ENCODE measurements at regions not wholly inside any gene's neighbourhood (a gene's known extent, or its start where the extent isn't known, plus 50 kb on each side); places are given as distances from the start of the nearest gene placed in this dataset.
A peak's percentile ranks its signal among the peaks of the same experiment; 100 is the strongest.

- DNase-seq (ENCODE audit: low read depth): no peak
Observed at GRCh38 chr4:136302566-136302965, 1229.7 kb downstream of the PCDH18 start.

- no peak for DNase-seq (ENCODE audit: low read depth)
Observed at GRCh38 chr4:136301749-136302495, 1230.4 kb downstream of the PCDH18 start.

- no peak for DNase-seq (ENCODE audit: low read depth)
Observed at GRCh38 chr4:136283977-136284376, 1248.3 kb downstream of the PCDH18 start.

- no peak for DNase-seq (ENCODE audit: low read depth)
Observed at GRCh38 chr4:136281889-136282288, 1250.4 kb downstream of the PCDH18 start.

- no peak for DNase-seq (ENCODE audit: low read depth)
Observed at GRCh38 chr4:136281307-136281706, 1251.0 kb downstream of the PCDH18 start.

DNA sequence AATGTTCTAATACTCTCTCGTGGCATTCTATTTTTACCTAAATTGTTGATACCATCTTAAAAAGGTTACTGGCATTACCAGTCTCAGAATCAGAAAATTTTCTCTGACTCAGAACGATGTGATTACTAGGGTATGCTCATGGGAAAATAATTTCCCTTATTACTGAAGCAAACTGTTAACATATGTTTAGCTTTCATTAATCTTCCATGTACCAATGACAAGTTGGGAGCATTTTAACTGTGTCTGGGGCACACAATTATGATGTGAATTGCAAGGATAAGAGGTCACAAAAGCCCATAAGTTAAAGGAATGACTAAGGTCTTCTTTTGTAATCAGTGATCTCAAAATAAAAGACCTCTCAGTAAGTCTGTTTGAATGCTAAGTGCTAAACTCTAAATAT lies 1254.6 kb downstream of the PCDH18 start:
- DNase-seq (ENCODE audit: low read depth): no peak

GRCh38 chr4:136246876-136247275 lies 1285.4 kb downstream of the PCDH18 start:
- no peak for DNase-seq (ENCODE audit: low read depth)

DNA sequence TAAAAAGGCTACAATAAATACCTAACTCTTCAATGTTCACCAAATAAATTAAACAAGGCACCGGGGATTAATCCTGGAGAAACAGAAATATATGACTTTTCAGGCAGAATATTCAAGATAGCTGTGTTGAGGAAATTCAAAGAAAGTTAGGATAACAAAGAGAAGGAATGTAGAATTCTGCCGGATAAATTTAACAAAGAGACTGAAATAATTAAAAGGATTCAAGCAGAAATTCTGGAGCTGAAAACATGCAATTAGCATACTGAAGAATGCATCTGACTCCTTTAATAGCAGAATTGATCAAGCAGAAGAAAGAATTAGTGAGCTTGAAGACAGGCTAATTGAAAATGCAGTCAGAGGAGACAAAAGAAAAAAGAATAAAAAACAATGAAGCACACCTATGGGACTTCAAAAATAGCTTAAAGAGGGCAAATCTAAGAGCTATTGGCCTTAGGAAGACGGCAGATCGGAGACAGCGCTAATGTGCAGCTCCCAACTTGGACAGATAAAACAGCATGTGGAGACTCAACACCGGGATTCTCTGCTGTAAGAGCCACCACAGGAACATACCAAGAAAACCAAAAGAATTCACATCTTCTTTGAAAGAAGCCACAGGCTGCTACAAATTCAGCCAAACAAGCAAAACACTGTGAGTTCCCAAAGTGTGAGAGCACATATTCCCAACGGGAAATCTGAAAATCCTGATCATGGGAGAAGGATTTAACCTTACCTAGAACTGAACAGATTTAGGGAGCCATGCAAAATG lies 1290.9 kb downstream of the PCDH18 start:
- DNase-seq (ENCODE audit: low read depth): peak; percentile 1

DNA sequence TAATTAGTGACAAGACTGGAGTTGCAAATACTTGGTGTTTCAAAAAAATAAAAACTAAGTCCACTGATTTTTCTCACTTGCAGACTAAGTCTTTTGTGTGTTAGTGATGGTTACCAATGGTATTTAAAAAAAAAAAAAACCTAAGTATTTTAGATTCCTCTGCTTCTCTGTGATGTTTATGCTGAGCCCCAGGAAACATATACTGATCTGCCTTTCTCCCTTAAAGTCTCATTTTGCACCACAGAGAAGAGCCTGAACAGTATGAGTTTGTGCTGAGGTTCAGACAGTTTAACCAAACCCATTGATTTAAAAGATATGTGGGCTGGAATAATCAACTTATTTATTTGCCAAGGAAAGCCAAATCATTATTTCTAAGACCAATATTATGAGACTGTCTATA lies 1305.0 kb downstream of the PCDH18 start:
- no peak for DNase-seq (ENCODE audit: low read depth)

DNA sequence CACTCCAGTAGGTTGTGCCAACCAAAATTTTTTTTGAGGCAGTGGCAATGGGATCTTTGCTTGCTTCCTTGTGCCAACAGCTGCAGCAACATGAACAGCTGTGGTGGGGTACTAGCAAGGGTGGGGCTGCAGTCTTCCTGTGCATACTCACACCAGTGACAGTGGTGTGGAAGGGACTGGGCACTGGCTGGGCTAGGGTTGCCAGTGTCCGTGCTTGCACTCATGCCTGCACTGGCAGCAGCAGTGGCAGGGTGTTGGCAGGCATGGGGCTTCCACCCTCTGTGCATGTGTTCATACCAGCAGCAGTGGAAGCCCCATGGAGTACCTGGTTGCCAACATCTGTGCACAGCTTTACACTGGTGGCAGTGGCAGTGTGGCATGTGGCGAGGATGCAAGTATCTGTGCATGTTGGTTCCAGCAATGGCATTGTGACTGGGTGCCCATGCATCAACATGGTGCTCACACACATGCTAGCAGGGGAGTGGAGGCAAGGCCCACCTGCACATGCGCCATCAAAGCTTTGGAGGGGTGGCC lies 1312.6 kb downstream of the PCDH18 start:
- no peak for DNase-seq (ENCODE audit: low read depth)

DNA sequence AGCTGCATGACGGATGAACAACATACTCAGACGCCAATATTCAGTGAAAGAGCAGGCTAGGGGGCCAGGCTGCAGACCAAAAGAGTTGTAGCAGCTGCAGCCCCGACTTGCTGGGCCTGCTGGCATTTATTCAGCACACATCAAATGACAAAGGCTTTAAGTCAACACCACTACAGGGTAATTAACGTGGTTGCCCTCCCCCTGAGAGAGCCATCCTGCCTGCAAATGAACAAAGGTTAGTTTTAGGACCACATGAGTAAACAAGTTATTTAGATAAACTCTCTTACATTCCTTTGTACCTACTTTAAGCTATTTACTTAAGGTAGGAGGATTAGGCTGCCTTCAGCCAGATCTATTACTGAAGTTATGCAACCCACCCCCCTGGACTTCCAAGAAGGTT lies 1329.1 kb downstream of the PCDH18 start:
- DNase-seq (ENCODE audit: low read depth): no peak

DNA sequence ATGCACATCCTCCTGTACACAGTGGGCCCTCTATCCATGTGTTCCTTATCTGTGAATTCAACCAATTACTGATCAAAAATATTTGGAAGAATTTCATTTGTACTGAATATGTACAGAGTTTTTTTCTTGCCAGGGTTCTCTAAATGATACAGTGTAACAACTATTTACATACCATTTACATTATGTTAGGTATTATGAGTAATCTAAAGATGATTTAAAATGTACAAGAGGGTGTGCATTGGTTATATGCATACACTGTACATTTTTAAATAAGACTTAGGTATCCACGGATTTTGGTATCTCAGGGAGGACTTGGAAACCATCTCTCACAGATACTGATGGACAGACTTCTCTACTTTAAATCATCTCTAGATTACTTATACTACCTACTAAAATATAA lies 1333.9 kb downstream of the PCDH18 start:
- DNase-seq (ENCODE audit: low read depth): no peak

DNA sequence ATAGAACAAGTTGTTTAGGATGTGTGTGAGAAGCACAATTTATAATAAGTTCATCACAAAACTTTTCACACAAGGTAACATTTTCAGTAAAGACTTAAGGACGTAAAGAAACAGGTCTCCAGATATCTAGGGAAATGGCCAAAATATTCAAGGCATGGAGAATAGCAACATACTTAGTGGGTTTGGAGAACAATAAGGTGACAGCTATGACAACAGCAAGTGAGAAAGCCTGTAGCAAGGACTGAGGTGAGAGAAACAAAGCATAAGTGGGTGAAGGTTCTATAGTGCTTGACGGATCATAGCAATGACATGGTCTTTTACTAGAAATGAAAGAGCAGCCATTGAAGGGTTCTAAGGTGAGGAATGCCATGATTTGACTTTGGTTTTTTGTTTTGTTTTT lies 1337.3 kb downstream of the PCDH18 start:
- DNase-seq (ENCODE audit: low read depth): no peak

- no peak for DNase-seq (ENCODE audit: low read depth)
Observed at GRCh38 chr4:136186650-136187049, 1345.6 kb downstream of the PCDH18 start.

DNA sequence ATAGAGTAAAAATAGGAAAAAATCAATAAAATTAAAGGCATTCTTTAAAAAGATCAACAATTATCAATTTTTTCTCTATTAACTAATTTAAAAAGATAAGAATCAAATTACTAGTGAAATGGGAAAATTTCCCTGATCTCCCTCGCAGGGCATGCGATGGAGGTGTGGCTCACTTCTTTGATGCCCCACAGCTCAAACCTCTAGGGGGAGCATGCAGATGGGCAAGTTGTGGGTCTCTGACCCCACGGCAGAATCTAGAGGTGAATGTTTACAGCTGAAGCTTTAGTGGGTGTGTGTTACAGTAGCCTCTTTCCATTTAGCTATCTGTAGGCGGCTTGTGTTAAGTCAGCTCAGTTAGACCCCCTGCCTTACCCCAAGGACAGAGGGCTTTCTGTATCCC lies 1348.8 kb downstream of the PCDH18 start:
- DNase-seq (ENCODE audit: low read depth): no peak

- no peak for DNase-seq (ENCODE audit: low read depth)
Observed at GRCh38 chr4:136156947-136157346, 1375.3 kb downstream of the PCDH18 start.

DNA sequence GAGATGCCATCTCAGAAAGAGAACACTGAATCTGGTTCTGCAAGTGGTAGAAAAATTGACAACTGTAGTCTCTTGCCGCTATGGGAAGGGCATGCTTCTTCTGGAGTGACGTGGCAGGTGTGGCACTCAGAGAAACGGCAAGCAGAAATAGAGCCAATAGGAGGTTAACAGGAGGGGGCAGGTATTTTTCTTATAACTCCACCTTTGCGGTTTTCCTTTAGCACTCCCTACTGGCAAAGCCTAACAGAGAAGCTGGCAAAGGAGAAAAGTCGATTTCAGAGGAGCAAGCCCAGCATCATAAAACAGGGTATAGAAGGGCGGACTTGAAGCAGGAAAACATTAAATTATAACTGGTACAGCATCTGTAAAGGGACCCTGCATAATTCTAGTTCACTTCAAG lies 1382.2 kb downstream of the PCDH18 start:
- no peak for DNase-seq (ENCODE audit: low read depth)

GRCh38 chr4:136136601-136137000 lies 1395.7 kb downstream of the PCDH18 start:
- no peak for DNase-seq (ENCODE audit: low read depth)

DNA sequence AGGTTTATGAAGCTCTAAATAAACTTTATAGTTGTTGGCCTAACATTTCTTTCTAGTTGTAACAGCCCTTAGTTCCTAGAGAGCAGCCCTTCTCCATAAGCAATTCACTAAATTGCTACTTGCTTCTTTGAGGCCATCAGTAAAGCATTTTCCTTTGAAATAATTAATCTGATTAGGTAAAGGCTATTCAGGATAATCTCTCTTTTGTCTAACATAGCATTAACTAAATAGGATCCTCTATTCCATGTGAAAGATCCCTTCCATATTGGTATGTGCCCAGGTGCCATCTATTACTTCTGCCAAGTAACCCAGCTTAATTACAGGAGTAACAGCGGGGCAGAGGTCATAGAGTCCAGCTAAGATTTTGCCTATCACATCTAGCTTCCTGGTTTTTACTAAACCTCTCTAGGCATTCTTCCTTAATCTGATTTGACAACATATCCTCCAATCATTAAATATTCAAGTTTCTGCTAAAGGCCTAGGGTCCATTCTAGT lies 1408.0 kb downstream of the PCDH18 start:
- no peak for DNase-seq (ENCODE audit: low read depth)

DNA sequence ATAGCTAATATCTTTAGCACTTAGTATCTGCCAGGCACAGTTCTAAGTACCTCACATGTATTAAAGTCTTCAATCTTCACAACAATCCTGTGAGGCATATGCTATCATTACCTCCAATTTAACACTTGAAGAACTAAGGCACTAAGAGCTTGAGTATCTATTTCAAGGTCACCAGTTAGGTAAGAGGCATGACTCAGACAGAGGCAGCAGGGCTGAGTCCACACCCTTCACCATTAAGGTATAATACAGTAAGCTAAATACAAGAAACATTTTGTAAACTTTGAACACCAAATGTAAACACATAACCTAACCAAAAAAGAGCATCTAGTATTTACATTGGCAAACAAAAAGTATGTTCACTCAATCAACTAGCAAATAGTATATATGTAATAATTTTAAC lies 1410.9 kb downstream of the PCDH18 start:
- DNase-seq (ENCODE audit: low read depth): no peak

DNA sequence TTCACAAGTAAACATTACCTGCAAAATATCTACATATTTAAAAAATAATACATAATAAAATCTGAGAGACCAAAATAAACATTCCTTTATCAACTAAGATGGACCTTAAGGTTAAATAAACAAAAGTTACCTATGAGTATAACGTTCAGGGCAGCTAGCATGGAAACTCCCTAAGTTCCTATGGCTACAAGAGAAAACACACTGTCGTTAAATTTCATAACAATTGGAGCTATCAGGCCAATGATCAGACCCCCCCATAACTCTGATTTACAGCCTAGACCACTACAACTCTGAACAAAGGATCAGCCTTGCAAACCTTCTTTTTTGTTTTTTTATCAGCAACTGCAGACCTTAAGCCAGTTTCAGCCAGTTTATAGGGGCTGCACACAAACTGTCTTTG lies 1418.4 kb downstream of the PCDH18 start:
- no peak for DNase-seq (ENCODE audit: low read depth)

- no peak for DNase-seq (ENCODE audit: low read depth)
Observed at GRCh38 chr4:136112116-136112515, 1420.2 kb downstream of the PCDH18 start.

DNA sequence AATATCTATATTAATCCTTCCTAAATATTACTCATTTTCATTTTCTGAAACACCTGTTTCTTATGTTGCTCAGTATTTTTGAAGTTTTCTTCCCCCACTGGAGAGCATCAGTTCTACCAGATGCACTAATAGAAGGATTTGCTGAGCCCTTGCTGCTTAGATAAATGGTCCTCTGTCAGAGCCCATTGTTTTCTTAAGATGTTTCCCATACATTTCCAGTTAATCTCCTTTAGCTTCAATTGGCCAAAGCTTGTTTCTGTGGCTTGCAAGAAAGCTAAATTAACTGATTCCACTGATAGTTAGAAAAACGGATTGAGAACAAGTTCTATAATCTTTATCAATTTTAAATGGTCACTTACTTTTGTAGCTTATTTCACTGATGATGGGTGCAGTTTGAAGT lies 1425.5 kb downstream of the PCDH18 start:
- no peak for DNase-seq (ENCODE audit: low read depth)

Data from M059J (cell line).